HG02588 (cell line): ENCODE measurements at regions not wholly inside any gene's neighbourhood (a gene's known extent, or its start where the extent isn't known, plus 50 kb on each side); places are given as distances from the start of the nearest gene placed in this dataset.

Experiments
- ATAC-seq: cut with Tn5 transposase; IDR thresholded peaks from one replicate; pipeline ENCODE4 v1.9.1; 2021; ENCODE audit warnings: mild to moderate bottlenecking, moderate library complexity; ENCODE audit not compliant: unreplicated experiment

DNA sequence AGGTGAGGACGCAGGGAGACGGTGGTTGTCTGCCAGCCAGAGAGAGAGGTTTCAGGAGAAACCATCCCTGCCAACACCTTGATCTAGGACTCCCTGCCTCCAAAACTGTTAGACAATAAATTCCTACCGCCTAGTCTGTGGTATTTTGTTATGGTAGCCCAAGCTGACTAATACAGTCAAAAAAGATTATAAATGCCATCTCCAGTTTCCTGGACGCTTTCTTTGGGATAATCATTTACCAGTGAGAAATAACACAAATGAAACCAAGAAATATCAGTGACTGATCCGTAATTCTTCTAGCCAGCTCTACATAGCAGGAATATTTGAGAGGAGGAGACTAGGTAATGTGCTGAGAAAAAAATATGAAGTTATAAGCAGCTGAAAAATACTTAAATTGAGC, 707.8 kb upstream of the LMCD1 start:
- no peak for ATAC-seq

GRCh38 chr3:7798276-7798675, 703.3 kb upstream of the LMCD1 start:
- no peak for ATAC-seq

GRCh38 chr3:7800006-7800780, 701.4 kb upstream of the LMCD1 start:
- no peak for ATAC-seq

GRCh38 chr3:7812490-7812889, 689.1 kb upstream of the LMCD1 start:
- no peak for ATAC-seq

DNA sequence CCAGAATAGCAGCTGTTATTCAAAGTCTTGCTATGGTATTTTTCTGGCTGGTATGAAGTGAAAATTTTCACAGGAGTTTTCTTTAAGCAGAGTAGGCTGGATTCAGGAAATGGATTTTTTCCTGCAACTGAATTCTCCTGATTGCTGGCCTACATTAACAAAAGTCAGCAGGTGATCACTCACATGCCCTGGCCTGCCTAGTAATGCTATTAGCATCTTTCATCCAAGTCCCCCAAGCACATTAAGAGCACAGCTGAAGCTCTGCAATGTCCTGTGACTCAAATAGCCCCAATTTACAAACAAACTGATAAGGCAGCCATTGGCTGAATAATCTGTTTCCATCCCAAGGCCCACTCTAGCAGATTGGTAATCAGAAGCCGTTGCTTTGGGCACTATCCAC, 688.3 kb upstream of the LMCD1 start:
- ATAC-seq: no peak

- ATAC-seq: no peak
Measured at GRCh38 chr3:7817239-7817638, 684.4 kb upstream of the LMCD1 start.

- ATAC-seq: no peak
Measured at GRCh38 chr3:7820969-7821368, 680.7 kb upstream of the LMCD1 start.

DNA sequence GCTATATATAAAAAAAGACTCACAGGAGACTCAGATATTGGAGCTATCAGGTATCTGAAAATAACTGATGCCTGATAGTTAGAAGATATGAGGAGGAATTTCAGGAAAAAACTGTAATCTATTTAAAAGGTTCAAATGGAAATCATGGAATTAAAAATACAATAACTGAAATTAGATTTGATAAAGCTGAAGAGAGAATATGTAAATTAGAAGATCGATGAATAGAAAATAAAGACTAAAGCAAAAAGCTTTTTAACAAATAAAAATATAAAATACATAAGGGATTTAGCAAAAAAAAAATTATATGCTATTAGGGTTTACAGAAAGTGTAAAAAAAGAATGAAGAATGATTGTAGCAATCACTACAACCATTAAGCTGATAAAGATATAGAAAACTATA, 679.8 kb upstream of the LMCD1 start:
- no peak for ATAC-seq

DNA sequence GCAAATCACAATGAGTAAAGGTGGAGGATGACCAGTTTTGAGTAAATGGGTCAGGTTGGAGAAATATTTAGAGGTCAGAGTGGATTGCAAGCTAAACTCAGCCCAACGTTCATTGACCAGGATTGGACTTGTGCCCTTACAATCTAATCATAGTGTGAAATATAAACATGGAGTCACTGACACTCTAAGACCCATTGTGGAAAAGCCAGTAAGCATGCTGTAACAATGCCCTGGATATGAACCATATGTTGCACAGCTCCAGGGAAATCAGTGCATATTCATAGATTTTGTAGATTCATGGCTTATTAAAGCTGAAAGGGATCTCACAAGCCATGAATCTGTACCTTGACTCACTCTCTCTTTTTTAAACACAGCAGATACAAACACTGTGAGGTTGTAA, 660.2 kb upstream of the LMCD1 start:
- no peak for ATAC-seq

- no peak for ATAC-seq
Measured at GRCh38 chr3:7843441-7843840, 658.2 kb upstream of the LMCD1 start.

- ATAC-seq: no peak
Measured at GRCh38 chr3:7847021-7847420, 654.6 kb upstream of the LMCD1 start.

GRCh38 chr3:7847521-7847920, 654.1 kb upstream of the LMCD1 start:
- no peak for ATAC-seq

DNA sequence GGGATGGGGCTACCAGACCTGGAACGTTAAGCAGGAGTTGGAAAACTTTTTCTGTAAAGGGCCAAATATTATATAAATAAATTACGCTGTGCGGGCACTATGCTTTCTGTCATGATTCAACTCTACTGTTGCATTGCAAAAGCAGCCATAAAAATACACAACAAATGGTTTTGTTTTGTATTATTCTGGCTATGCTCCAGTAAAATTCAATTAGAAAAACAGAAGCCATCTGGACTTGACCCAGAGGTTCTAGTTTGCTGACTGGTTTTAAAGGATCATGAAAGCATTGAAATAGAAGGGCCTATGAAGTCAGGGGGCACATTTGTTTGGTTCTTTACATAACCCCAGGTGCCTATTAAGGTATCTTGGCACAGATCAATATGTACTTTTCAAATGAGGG, 647.4 kb upstream of the LMCD1 start:
- no peak for ATAC-seq

- no peak for ATAC-seq
Measured at GRCh38 chr3:7854721-7855120, 646.9 kb upstream of the LMCD1 start.

GRCh38 chr3:7865611-7866010, 636.0 kb upstream of the LMCD1 start:
- ATAC-seq: no peak

GRCh38 chr3:7867587-7867986, 634.0 kb upstream of the LMCD1 start:
- ATAC-seq: no peak

DNA sequence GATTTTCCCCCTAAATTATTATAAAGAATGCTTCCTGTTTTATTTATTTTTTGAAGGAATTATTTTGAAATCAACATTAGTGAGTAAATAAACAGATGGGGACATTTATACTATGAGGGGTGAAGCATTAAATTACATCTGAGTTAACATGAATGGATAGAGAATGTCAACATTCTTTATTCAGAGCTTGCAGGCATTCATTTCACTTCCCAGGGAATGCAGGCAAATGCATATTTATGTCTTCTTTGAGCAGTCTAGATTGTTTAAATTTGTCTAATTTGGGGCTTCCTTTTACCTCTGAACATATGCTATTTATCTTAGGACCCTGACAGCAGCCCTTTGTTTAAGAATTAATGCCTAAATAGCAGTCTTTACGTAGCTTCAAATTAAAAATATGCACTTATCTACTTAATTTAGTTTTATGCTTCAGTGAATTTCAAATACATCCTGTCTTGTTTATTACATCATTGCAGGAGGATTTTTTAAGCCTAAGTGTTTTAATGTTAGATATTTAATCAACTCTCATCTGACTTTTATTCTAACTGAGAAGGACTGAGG, 630.5 kb upstream of the LMCD1 start:
- no peak for ATAC-seq

DNA sequence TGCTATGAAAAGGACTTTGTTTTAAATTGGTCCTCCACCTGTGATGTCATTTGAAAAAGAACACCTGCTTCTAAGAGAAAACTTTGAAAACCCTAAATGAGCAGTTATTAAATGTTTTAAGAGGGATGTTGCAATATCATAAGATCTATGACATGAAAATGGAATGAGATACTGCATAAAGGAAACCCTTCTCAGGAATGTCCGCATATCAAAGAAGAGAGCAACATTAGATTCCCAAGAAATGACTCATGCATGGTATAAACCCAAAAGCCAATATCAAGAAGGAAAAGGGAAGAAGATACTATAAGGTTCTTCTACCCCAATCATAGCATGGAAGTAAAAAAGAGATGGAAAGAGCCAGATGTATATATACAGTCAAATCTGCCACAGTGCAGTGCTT, 627.5 kb upstream of the LMCD1 start:
- no peak for ATAC-seq

DNA sequence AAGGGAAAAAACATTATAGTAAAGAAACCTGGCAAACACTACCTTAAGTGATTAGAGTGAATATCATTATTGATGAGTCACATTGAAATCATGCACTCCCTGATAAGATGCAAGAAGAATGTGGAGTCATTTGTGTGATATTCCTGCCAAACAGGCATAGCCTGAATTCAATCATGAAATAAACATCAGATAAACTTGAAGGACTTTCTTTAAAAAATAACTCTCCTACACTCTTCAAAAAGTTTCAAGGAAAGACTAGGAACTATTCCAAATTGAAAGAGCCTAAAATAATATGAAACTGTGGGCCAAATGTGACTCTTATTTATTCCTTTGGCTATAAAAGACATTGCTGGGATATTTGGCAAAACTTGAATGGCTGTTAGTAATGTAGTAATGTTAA, 625.7 kb upstream of the LMCD1 start:
- ATAC-seq: no peak

DNA sequence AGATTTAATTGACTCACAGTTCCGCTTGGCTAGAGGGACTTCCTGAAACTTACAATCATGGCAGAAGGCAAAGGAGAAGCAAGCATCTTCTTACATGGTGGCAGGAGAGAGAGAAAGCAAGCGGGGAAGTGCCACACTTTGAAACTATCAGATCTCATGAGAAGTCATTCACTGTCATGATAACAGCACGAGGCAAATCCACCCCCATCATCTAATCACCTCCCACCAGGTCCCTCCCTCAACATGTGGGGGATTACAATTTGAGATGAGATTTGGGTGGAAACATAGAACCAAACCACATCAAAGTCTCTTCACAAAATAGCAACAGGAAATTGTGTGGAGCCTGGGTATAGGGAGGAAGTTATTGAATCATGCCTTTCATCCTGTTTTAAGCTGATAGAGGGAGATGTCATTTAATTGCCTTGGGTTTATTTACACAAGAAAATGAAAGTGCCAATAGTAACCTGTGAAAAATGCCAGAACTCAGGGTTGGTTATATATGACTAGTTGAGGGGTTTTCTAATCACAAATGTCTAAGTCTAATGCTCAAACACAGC, 624.8 kb upstream of the LMCD1 start:
- ATAC-seq: no peak

DNA sequence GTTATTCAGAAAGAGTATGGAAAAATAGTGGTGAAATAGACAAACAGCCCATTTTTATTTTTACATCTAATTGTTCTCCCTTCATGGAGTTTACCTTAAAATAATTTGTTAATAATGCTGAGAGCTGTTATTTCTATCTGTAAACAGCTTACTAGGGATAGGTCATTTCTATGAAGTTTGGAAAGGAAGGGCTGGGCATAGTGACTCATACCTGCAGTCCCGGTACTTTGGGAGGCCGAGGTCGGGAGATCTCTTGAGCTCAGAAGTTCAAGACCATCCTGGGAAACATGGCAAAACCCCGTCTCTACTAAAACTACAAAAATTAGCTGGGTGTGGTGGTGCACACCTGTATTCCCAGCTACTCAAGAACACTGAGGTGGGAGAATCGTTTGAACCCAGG, 624.3 kb upstream of the LMCD1 start:
- no peak for ATAC-seq

GRCh38 chr3:7879572-7879971, 622.1 kb upstream of the LMCD1 start:
- no peak for ATAC-seq

GRCh38 chr3:7881946-7882345, 619.7 kb upstream of the LMCD1 start:
- ATAC-seq: no peak
